Gastrocnemius medialis (tissue), 4 donors: ENCODE measurements at regions not wholly inside any gene's neighbourhood (a gene's known extent, or its start where the extent isn't known, plus 50 kb on each side); places are given as distances from the start of the nearest gene placed in this dataset.

Experiments
- POLR2A ChIP-seq, 2 donors: fragments of 450-650 bp; IDR thresholded peaks; one replicate each; pipeline ENCODE4 v1.6.1; 2017; ENCODE audit warnings: antibody characterized with exemption in 2 of 2, mild to moderate bottlenecking in 2 of 2, moderate library complexity in 2 of 2
- TF ChIP-seq, protein P1 (sequence below), 5 experiments: fragments of 450-650 bp in 3 of 5; fragments of 200-600 bp in 2 of 5; sonication (generic) in 2 of 5; IDR thresholded peaks in 4 of 5; conservative IDR thresholded peaks in 1 of 5; 1 replicate in 4 of 5; 2 replicates in 1 of 5; pipeline ENCODE4 v1.5.1; 2016 to 2019; ENCODE audit warnings: antibody characterized with exemption in 5 of 5, mild to moderate bottlenecking in 3 of 5, moderate library complexity in 3 of 5

DNA sequence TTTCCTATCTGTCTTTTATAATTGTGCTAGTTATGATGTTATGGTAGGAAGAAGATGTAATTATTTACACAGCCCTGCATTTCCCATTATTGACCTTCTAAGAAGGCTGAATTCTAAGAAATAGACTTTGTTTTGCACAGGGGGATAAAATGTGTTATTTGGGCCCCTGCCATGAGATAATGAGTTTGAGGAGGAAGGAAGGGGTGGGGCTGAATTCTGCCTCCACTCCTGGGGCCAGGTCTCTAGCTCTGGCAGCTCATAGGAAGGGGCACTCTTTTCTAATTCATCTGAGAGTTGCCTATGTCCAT, 69.2 kb upstream of the GOLGA8B start:
- TF ChIP-seq POLR2A (IDR thresholded peaks at IDR 0.05), result no peak
- TF ChIP-seq, protein P1, sequence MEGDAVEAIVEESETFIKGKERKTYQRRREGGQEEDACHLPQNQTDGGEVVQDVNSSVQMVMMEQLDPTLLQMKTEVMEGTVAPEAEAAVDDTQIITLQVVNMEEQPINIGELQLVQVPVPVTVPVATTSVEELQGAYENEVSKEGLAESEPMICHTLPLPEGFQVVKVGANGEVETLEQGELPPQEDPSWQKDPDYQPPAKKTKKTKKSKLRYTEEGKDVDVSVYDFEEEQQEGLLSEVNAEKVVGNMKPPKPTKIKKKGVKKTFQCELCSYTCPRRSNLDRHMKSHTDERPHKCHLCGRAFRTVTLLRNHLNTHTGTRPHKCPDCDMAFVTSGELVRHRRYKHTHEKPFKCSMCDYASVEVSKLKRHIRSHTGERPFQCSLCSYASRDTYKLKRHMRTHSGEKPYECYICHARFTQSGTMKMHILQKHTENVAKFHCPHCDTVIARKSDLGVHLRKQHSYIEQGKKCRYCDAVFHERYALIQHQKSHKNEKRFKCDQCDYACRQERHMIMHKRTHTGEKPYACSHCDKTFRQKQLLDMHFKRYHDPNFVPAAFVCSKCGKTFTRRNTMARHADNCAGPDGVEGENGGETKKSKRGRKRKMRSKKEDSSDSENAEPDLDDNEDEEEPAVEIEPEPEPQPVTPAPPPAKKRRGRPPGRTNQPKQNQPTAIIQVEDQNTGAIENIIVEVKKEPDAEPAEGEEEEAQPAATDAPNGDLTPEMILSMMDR (IDR thresholded peaks at IDR 0.05 in 4 of 5, conservative IDR thresholded peaks at IDR 0.05 in 1 of 5), result no peak
